Mucosa of rectum (tissue), 2 donors: ENCODE measurements at regions not wholly inside any gene's neighbourhood (a gene's known extent, or its start where the extent isn't known, plus 50 kb on each side); places are given as distances from the start of the nearest gene placed in this dataset.

Experiments
- H3K27ac ChIP-seq, 2 donors: one replicate each; pipeline ENCODE4 v1.7.0; 2013; ENCODE audit warnings: inconsistent platforms in 2 of 2, low read depth in 2 of 2, low read length in 2 of 2
- H3K27me3 ChIP-seq, 2 donors: one replicate each; pipeline ENCODE4 v1.7.0; 2013; ENCODE audit warnings: low read length in 2 of 2; ENCODE audit not compliant: control insufficient read depth in 2 of 2, insufficient read depth in 2 of 2
- H3K36me3 ChIP-seq, 2 donors: one replicate each; pipeline ENCODE4 v1.7.0; 2013; ENCODE audit warnings: low read length in 2 of 2; ENCODE audit not compliant: control insufficient read depth in 2 of 2, insufficient read depth in 2 of 2
- H3K4me1 ChIP-seq, 2 donors: one replicate each; pipeline ENCODE4 v1.7.0; 2013; ENCODE audit warnings: low read length in 2 of 2, mild to moderate bottlenecking in 1 of 2; ENCODE audit not compliant: control insufficient read depth in 2 of 2, insufficient read depth in 2 of 2
- H3K4me3 ChIP-seq, 2 donors: one replicate each; pipeline ENCODE4 v1.7.0; 2013; ENCODE audit warnings: low read length in 2 of 2
- H3K9ac ChIP-seq, 2 donors: one replicate each; pipeline ENCODE4 v1.7.0; 2013; ENCODE audit warnings: low read length in 2 of 2, low read depth in 1 of 2, mild to moderate bottlenecking in 1 of 2
- H3K9me3 ChIP-seq, 2 donors: one replicate each; pipeline ENCODE4 v1.7.0; 2013; ENCODE audit warnings: low read length in 2 of 2; ENCODE audit not compliant: control insufficient read depth in 2 of 2
- donor health status: healthy.
- donor health status: Normal muscosa, but diverticular disease.

DNA sequence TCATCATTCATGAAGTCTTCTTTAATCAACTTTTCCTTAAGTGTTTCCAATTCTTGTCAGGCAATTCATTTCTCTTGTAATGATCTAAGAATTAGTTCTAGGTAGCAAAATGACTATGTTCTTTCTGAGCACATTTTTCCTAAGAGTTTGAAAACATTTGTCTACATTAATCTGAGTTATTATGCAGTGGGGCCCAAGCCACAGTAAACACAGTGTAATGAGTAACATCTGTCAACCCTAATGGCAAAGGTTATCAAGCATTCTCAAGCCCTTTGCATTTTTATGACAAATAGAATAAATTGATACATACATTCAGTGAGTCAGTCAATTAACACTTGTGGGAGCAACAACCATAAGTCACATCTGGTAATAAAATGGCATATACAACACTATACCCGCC is 106.7 kb upstream of the ZC3H12C start:
- Histone ChIP-seq H3K27me3 (no peaks in the 10 kb centered on the region), H3K9me3 (no peaks in the 10 kb centered on the region), H3K36me3 (no peaks in the 10 kb centered on the region), H3K4me3 (no peak overlapping the region), H3K9ac (no peak overlapping the region), H3K27ac (no peak overlapping the region), H3K4me1 (no peaks in the 10 kb centered on the region)

DNA sequence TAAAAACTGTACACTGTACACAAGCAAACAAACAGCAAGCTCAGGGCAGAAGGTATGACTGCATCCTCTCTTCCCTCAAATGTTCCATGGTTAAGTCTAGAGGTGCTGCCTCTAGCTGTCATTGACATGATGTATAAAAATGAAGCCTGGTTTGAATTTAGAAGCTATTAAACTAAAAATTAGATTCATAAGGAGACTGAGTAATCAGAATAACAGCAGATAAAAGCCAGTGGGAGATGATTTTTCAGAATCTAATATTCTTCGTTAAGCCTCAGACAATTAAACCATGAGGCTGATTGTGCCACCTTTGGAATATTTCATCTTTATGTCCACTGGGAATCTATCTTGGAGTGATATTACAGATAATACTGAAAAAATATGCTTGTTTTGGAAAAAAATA is 101.4 kb upstream of the ZC3H12C start:
- Histone ChIP-seq H3K36me3 (no peaks in the 10 kb centered on the region), H3K4me1 (no peaks in the 10 kb centered on the region), H3K9ac (no peak overlapping the region), H3K27me3 (no peaks in the 10 kb centered on the region), H3K4me3 (no peak overlapping the region), H3K27ac (no peak overlapping the region), H3K9me3 (no peaks in the 10 kb centered on the region)

DNA sequence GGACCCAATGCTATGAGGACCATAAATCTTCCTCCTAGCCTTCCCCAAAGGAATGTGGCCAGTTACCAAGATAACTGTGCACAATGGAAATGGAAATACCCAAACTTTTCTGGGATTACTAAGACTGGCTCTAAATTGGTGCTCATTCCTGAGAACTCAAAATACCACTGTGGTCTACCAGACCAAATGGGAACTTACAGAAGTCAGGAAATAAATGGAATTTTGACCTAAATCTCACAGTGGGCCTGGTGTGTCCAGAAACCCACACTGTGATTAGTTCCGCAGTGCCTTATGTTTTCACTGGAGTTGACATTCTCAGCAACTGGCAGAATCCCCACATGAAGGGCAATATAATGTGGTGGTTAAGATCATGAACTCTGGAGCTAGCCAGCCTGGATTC is 99.4 kb upstream of the ZC3H12C start:
- Histone ChIP-seq H3K27ac (no peak overlapping the region), H3K36me3 (no peaks in the 10 kb centered on the region), H3K4me3 (no peak overlapping the region), H3K9me3 (no peaks in the 10 kb centered on the region), H3K4me1 (no peaks in the 10 kb centered on the region), H3K27me3 (no peaks in the 10 kb centered on the region), H3K9ac (no peak overlapping the region)

DNA sequence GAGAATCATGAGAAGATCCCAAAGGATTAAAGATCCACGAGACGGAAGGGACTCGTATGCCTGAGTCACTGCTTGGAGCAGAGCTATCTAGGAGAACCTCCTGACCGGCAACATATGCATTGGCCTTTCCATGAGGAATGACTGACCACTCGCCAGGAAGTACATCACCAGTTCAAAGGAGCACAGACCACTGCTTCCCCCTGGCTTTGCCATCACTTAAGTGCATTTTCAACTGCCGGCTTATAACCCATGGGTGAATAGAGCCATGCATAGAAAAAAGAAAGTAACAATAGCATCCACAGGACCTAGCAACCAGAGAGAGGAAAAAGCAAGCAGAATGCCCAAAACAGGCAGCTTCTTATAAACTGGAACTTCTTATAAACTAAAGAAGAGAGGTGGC is 98.3 kb upstream of the ZC3H12C start:
- no peaks in the 10 kb centered on the region for H3K27me3 ChIP-seq
- H3K9me3 ChIP-seq = no peaks in the 10 kb centered on the region
- H3K4me3 ChIP-seq = no peak overlapping the region
- H3K9ac ChIP-seq = no peak overlapping the region
- H3K27ac ChIP-seq = no peak overlapping the region
- H3K36me3 ChIP-seq = no peaks in the 10 kb centered on the region
- H3K4me1 ChIP-seq = no peaks in the 10 kb centered on the region

DNA sequence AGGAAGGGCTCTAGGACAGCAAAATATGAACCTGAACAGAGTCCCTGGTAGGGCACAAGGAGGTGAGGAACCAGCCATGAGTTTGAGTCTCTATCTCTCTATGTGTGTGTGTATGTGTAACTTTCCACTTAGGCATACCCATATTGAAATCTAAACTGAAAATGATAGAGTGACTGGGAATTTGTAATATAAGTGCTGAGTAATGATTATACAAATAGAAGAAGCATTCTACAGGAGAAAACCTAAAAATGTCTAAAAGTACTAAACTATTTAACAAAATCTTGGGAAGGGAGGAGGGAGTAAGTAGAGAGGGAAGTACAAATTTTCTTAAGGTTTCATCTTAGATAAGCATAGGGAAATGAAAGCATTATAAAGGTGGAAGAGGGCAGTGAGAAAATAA is 97.1 kb upstream of the ZC3H12C start:
- Histone ChIP-seq H3K4me1 (no peaks in the 10 kb centered on the region), H3K36me3 (no peaks in the 10 kb centered on the region), H3K27me3 (no peaks in the 10 kb centered on the region), H3K9me3 (no peaks in the 10 kb centered on the region), H3K9ac (no peak overlapping the region), H3K27ac (no peak overlapping the region), H3K4me3 (no peak overlapping the region)

DNA sequence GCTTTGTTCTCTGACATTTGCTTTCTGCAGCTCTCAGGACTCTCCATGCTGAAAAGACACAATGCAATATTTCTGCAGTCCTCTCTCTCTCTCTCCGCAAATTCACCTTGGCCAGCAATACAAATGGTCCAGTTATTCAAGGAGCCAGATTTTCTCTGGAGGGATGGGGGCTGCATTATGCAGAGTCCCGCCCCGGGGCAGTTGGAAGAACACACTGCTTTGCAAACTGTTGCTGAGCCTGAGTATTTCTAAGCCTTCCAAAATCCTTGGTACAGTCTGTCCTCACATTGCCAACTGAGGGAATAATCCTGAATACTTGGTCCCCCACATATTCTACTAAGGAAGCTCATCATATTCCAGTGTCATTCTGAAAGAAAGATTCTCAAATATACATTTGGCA is 94.3 kb upstream of the ZC3H12C start:
- no peaks in the 10 kb centered on the region for H3K9me3 ChIP-seq
- H3K4me3 ChIP-seq = no peak overlapping the region
- no peak overlapping the region for H3K27ac ChIP-seq
- no peak overlapping the region for H3K9ac ChIP-seq
- no peaks in the 10 kb centered on the region for H3K36me3 ChIP-seq
- no peaks in the 10 kb centered on the region for H3K27me3 ChIP-seq
- H3K4me1 ChIP-seq = peaks cover 0 to 3% of the 10 kb centered on the region in 2 donors

DNA sequence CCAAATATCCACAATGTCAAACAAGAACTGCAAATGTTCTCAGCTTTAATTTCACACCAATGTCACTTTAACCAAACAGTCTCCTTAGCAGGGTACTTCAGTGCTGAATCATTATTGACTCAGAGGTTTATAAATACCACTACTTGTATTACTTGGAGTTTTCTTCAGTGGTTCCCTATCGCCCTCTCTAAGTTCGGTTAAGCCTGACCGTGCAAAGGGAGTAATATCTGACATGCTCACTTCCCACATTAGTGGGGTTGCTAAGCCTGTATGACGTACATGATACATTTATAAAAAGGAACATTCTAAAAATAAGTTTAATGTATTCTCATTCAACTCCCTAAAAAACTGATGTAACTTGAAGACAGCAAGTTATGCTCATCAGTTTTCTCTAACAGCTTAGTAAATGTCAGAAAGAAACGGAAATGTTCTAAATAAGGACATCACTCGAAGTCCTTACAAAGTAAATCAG is 93.1 kb upstream of the ZC3H12C start:
- H3K9me3 ChIP-seq = no peaks in the 10 kb centered on the region
- no peaks in the 10 kb centered on the region for H3K27me3 ChIP-seq
- no peak overlapping the region for H3K4me3 ChIP-seq
- H3K36me3 ChIP-seq = no peaks in the 10 kb centered on the region
- H3K4me1 ChIP-seq = peaks cover 0 to 3% of the 10 kb centered on the region in 2 donors
- no peak overlapping the region for H3K9ac ChIP-seq
- no peak overlapping the region for H3K27ac ChIP-seq

DNA sequence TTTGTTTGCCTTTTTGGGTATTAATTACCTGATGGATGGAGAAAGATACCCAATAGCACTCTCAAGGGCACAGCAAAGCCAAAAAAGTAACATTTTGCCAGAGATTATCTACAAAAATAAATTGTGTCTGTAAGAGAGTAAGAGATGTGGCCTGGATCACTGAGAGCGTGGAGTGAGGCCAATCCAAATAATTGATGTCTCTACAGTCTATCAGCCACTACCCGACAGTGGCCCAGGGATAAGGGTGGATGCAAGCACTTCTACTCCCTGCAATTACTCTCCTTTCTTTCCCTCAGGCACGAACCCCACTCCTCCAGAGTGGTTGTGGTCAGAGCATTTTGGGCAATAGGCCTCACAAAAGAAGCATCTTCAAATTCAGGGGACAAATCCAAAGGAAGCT is 92.3 kb upstream of the ZC3H12C start:
- H3K36me3 ChIP-seq = no peaks in the 10 kb centered on the region

DNA sequence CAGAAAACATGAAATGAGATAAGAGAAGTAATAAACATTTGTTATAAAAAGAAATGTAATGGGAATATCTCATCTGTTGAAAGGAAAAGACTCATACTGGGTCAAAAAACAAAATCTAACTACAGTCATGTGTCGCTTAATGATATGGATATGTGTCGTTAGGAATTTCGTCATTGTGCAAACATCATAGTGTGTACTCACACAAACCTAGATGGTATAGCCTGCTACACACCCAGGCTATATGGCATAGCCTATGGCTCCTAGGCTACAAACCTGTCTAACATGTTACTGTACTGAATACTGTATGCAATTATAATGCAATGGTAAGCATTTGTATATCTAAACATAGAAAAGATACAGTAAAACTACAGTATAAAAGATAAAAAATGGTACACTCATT is 89.8 kb upstream of the ZC3H12C start:
- H3K36me3 ChIP-seq = no peaks in the 10 kb centered on the region
- no peaks in the 10 kb centered on the region for H3K9me3 ChIP-seq
- H3K27me3 ChIP-seq = no peaks in the 10 kb centered on the region
- H3K27ac ChIP-seq = no peak overlapping the region
- no peak overlapping the region for H3K4me3 ChIP-seq
- no peak overlapping the region for H3K9ac ChIP-seq
- H3K4me1 ChIP-seq = peaks cover 0 to 3% of the 10 kb centered on the region in 2 donors

More for the DNA sequence above, 92.3 kb upstream of the ZC3H12C start:
- Histone ChIP-seq H3K27ac (no peak overlapping the region), H3K4me3 (no peak overlapping the region), H3K9me3 (no peaks in the 10 kb centered on the region), H3K9ac (no peak overlapping the region), H3K4me1 (peaks cover 0 to 3% of the 10 kb centered on the region in 2 donors), H3K27me3 (no peaks in the 10 kb centered on the region)

DNA sequence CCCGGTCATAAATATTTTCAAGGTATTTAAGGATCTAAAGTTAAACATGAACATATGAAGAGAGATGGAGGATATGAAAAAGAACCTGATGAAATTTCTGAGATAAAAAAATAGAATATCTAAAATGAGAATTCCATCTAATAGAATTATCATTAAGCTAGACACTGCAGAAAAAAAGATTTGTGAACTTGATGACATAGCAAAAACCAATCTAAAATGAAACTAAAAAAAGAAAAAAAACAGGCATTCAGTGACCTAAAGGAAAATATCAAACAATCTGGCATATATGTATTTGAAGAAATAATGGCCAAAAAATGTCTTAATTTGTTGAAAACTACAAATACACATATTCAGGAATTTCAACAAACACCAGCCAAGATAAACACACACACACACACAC is 81.6 kb upstream of the ZC3H12C start:
- Histone ChIP-seq H3K27ac (no peak overlapping the region), H3K9me3 (peaks cover 0 to 3% of the 10 kb centered on the region in 2 donors), H3K4me1 (no peaks in the 10 kb centered on the region), H3K36me3 (no peaks in the 10 kb centered on the region), H3K4me3 (no peak overlapping the region), H3K27me3 (no peaks in the 10 kb centered on the region), H3K9ac (no peak overlapping the region)

DNA sequence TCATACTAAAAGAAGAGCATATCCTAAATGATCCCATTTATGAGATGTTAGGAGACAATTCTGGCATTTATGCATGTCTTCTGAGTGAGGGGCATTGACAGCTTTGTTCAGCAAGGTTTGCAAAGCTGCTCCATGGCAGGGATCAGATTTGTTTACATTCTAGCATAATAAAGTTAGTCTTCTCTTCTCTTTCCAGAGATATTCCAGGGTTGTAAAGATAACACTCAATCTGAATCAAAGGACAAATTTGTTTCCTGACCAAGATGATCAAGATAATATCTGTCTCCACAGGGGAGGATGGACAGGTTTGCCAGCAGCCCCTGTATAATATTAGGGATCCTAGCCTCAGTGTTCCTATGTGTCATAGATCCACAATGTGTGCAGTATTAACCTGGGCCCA is 77.5 kb upstream of the ZC3H12C start:
- Histone ChIP-seq H3K36me3 (no peaks in the 10 kb centered on the region), H3K27me3 (no peaks in the 10 kb centered on the region), H3K4me3 (no peak overlapping the region), H3K27ac (no peak overlapping the region), H3K9me3 (peaks cover 0 to 3% of the 10 kb centered on the region in 2 donors), H3K9ac (no peak overlapping the region), H3K4me1 (no peaks in the 10 kb centered on the region)
